Mesothelial cell of epicardium (in vitro differentiated cells): ENCODE measurements at regions not wholly inside any gene's neighbourhood (a gene's known extent, or its start where the extent isn't known, plus 50 kb on each side); places are given as distances from the start of the nearest gene placed in this dataset.

Experiments used
- DNase-seq, 2 experiments: peaks; one replicate each; pipeline ENCODE4 v3.0.0; 2021; ENCODE audit warnings: low spot score in 2 of 2; ENCODE audit not compliant: unreplicated experiment in 2 of 2
- H3K27ac Mint-ChIP-seq: 2 replicates; pipeline ENCODE4 v1.8.0; 2021; ENCODE audit warnings: mixed read lengths
- H3K27me3 Mint-ChIP-seq: 2 replicates; pipeline ENCODE4 v1.8.0; 2021; ENCODE audit warnings: low read depth, mixed read lengths
- H3K36me3 Mint-ChIP-seq: 2 replicates; pipeline ENCODE4 v1.8.0; 2021; ENCODE audit warnings: mixed read lengths
- H3K4me1 Mint-ChIP-seq: 2 replicates; pipeline ENCODE4 v1.8.0; 2021; ENCODE audit warnings: mixed read lengths
- H3K4me3 Mint-ChIP-seq: 2 replicates; pipeline ENCODE4 v1.8.0; 2021; ENCODE audit warnings: mild to moderate bottlenecking, moderate library complexity, mixed read lengths
- H3K9me3 Mint-ChIP-seq: 2 replicates; pipeline ENCODE4 v1.8.0; 2021; ENCODE audit warnings: mixed read lengths
- TF ChIP-seq, protein P1 (sequence below): fragments of 200-600 bp; sonication (generic); IDR thresholded peaks from one replicate; pipeline ENCODE4 v1.5.0; 2021; ENCODE audit warnings: antibody characterized with exemption; ENCODE audit not compliant: unreplicated experiment

DNA sequence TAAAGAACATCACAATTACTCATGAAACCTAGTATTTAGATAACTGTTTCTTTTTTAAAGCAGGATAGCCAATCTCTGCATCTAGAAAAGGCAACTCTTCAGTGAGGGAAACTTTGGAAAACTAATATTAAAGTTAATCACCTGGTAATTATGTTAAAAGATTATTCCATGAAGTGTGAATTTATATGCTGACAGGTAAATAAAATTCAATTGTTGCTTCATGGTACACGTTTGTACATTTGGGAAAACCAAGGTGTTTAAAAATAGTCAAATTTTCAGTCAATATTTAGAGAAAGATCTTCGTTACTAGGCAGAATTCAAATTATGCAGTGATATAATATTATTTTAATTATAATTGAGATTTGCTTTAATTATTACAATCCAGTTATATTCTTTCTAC lies 100.1 kb upstream of the LRFN5 start:
- Mint-ChIP-seq H3K36me3 (no peaks in the 10 kb centered on the region), H3K9me3 (no peaks in the 10 kb centered on the region), H3K27ac (no peak overlapping the region), H3K4me3 (no peak overlapping the region), H3K27me3 (no peaks in the 10 kb centered on the region), H3K4me1 (no peaks in the 10 kb centered on the region)
- no peak for DNase-seq
- TF ChIP-seq, protein P1, sequence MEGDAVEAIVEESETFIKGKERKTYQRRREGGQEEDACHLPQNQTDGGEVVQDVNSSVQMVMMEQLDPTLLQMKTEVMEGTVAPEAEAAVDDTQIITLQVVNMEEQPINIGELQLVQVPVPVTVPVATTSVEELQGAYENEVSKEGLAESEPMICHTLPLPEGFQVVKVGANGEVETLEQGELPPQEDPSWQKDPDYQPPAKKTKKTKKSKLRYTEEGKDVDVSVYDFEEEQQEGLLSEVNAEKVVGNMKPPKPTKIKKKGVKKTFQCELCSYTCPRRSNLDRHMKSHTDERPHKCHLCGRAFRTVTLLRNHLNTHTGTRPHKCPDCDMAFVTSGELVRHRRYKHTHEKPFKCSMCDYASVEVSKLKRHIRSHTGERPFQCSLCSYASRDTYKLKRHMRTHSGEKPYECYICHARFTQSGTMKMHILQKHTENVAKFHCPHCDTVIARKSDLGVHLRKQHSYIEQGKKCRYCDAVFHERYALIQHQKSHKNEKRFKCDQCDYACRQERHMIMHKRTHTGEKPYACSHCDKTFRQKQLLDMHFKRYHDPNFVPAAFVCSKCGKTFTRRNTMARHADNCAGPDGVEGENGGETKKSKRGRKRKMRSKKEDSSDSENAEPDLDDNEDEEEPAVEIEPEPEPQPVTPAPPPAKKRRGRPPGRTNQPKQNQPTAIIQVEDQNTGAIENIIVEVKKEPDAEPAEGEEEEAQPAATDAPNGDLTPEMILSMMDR: no peak

DNA sequence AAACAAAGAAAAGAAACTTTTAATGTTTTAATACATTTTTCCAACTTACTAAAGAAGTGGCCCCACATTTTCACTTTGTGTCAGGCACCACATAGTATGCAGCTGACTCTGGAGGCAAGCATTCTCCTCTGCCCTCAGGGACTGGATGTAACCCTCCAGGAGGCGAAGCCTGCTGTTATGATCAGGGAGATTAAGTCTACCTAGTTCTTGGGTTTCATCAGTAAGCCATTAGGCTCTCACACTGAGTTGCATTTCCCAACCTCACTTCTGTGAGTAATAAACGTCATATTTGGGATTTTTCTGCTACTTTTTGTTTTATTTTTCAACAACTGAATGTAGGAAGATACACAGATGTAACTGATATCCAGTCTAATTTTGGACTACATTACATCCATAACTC lies 101.2 kb upstream of the LRFN5 start:
- Mint-ChIP-seq H3K4me3 (no peak overlapping the region), H3K27ac (no peak overlapping the region)
- no peak for DNase-seq

DNA sequence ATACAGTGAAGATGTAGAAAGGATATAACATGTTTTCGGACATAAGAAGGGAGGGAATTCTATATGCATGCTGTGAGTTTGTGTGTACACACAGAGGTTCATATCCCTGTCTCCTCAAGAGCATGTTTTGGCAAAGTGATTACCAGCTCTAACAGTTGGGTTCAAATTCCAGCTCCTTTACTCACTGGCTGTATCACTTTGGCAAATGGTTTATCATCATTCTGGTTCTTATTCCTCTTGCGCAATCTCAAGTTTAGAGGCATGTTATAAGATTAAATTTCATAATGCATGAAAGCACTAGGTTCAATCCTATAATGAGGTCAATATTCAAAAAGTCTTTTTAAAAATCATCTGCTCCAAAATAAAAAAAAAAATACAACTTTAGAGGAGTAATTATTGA lies 107.7 kb upstream of the LRFN5 start:
- H3K4me1 Mint-ChIP-seq: no peaks in the 10 kb centered on the region
- H3K36me3 Mint-ChIP-seq: no peaks in the 10 kb centered on the region
- DNase-seq: no peak
- H3K4me3 Mint-ChIP-seq: no peak overlapping the region
- no peak overlapping the region for H3K27ac Mint-ChIP-seq
- TF ChIP-seq, protein P1: no peak
- H3K9me3 Mint-ChIP-seq: peaks cover 16% of the 10 kb centered on the region
- H3K27me3 Mint-ChIP-seq: no peaks in the 10 kb centered on the region

More for the DNA sequence above, 101.2 kb upstream of the LRFN5 start:
- H3K27me3 Mint-ChIP-seq: no peaks in the 10 kb centered on the region
- no peaks in the 10 kb centered on the region for H3K4me1 Mint-ChIP-seq
- H3K36me3 Mint-ChIP-seq: no peaks in the 10 kb centered on the region
- TF ChIP-seq, protein P1: no peak
- no peaks in the 10 kb centered on the region for H3K9me3 Mint-ChIP-seq

DNA sequence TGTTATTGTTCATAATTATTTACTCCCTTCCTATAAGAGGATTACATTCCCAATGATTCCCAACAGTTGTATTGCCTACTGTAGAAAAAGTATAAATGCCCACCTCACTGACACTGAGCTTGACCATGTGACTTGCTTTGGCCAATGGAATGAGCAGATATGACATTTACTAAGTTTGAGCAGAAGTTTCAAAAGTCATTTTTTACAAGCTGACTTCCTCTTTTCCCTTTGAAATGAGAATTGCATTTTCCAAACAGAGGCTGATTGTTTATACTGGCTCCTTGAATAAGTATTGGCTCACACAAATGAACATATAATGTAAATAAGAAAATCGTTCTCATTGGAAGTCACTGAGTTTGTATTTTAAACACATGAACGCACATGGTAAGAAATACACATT lies 116.4 kb upstream of the LRFN5 start:
- Mint-ChIP-seq H3K27ac (no peak overlapping the region), H3K27me3 (no peaks in the 10 kb centered on the region), H3K4me3 (no peak overlapping the region), H3K9me3 (peaks cover 29% of the 10 kb centered on the region), H3K4me1 (no peaks in the 10 kb centered on the region), H3K36me3 (peaks cover 8% of the 10 kb centered on the region)
- TF ChIP-seq, protein P1: no peak
- DNase-seq: no peak

DNA sequence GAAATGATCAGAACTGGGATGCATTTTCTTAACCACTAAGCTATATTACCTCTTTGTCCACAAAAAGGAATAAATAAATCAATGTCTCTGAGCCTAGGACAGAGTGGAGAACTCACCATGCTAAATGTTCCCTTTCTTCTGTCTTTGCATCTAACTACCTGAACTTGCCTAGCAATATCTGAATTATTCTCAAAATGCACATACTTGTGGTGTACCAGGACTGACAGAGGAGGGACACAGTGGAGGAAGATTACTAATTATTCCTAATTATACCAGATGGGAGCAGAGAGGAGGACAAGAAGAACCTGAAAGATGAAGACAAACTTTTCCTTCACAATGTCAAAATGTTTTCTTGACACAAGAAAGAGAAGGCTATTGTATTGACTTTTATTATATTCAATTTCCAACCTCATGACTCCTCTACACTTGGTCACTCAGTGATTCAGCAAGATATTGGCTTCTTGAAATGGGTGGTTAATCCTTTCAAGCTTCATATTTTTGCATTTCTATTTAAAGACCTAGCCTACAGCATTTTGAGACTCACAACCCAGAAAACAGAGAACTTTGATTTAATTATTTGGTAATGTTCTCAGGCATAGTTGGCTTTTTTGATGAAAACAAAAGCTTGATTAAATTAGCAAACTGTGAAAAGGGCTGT lies 117.2 kb upstream of the LRFN5 start:
- DNase-seq: no peak
- Mint-ChIP-seq H3K4me1 (no peaks in the 10 kb centered on the region), H3K4me3 (no peak overlapping the region), H3K36me3 (peaks cover 8% of the 10 kb centered on the region), H3K27me3 (no peaks in the 10 kb centered on the region), H3K27ac (no peak overlapping the region), H3K9me3 (peaks cover 24% of the 10 kb centered on the region)
- TF ChIP-seq, protein P1: no peak

DNA sequence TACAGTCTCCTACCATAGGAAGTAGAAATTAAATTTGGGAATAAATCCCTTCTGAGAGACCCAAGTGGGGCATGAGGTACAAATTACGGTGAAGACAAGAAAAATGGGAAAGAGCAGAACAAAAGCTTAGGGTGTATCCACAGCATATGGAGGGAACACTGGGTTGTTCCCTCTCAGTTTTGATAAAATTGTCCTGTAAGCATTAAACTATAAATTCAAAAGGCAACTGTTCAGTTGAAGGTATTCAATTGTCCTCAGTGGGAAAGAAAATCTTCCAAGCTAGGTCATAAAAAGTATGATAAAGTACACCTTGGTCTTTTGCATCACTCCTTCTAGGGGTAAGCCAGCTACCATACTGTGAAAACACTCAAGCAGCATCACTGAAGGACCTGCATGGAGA lies 118.3 kb upstream of the LRFN5 start:
- Mint-ChIP-seq H3K27me3 (no peaks in the 10 kb centered on the region), H3K4me3 (no peak overlapping the region), H3K36me3 (peaks cover 8% of the 10 kb centered on the region), H3K9me3 (peaks cover 14% of the 10 kb centered on the region), H3K4me1 (no peaks in the 10 kb centered on the region), H3K27ac (no peak overlapping the region)
- no peak for DNase-seq
- TF ChIP-seq, protein P1: no peak
